Sigmoid colon (tissue), 6 donors: ENCODE measurements at regions not wholly inside any gene's neighbourhood (a gene's known extent, or its start where the extent isn't known, plus 50 kb on each side); places are given as distances from the start of the nearest gene placed in this dataset.
"Not testable (repeated sequence)": the region's sequence is repeated elsewhere in the genome, so short reads cannot be mapped to it uniquely, and the experiment has no call there.

Source experiments
- DNase-seq: peaks from one replicate; pipeline ENCODE4 v3.0.0-alpha.2; 2019
- H3K27ac ChIP-seq, 4 donors: fragments of 200-600 bp; sonication (generic); one replicate each; pipeline ENCODE4 v1.5.1; 2016 to 2019; ENCODE audit warnings: mild to moderate bottlenecking in 1 of 4
- H3K27me3 ChIP-seq, 3 donors: fragments of 200-600 bp; sonication (generic); one replicate each; pipeline ENCODE4 v1.5.1; 2019; ENCODE audit warnings: mild to moderate bottlenecking in 1 of 3
- H3K36me3 ChIP-seq, 4 donors: fragments of 200-600 bp; sonication (generic); one replicate each; pipeline ENCODE4 v1.5.1; 2016 to 2019
- H3K4me1 ChIP-seq, 4 donors: fragments of 200-600 bp; sonication (generic); one replicate each; pipeline ENCODE4 v1.5.1; 2017 to 2019
- H3K4me3 ChIP-seq, 4 donors: fragments of 200-600 bp; sonication (generic); one replicate each; pipeline ENCODE4 v1.5.1; 2017 to 2019; ENCODE audit warnings: mild to moderate bottlenecking in 2 of 4, moderate library complexity in 1 of 4
- H3K9me3 ChIP-seq, 4 donors: fragments of 200-600 bp in 3 of 4; sonication (generic) in 3 of 4; one replicate each; pipeline versions ENCODE4 v1.5.1 to v1.6.1; 2013 to 2019
- CTCF ChIP-seq, 4 experiments: fragments of 450-650 bp in 3 of 4; fragments of 200-600 bp in 1 of 4; IDR thresholded peaks; one replicate each; pipeline ENCODE4 v1.5.1; 2016 to 2019; ENCODE audit warnings: antibody characterized with exemption in 4 of 4, mild to moderate bottlenecking in 3 of 4, moderate library complexity in 2 of 4
- EP300 ChIP-seq, 4 donors: sonication (generic); formaldehyde crosslinking; IDR thresholded peaks; one replicate each; pipeline ENCODE4 v1.6.1; 2017; ENCODE audit warnings: antibody characterized with exemption in 4 of 4
- POLR2A ChIP-seq, 2 donors: fragments of 450-650 bp; IDR thresholded peaks; one replicate each; pipeline ENCODE4 v1.6.1; 2016; ENCODE audit warnings: antibody characterized with exemption in 2 of 2, mild to moderate bottlenecking in 2 of 2, moderate library complexity in 2 of 2
- POLR2AphosphoS5 ChIP-seq, 4 donors: sonication (generic); formaldehyde crosslinking; IDR thresholded peaks; one replicate each; pipeline ENCODE4 v1.6.1; 2017; ENCODE audit warnings: antibody characterized with exemption in 4 of 4
- WGBS, 2 donors: extraction: QIAGEN DNeasy Blood & Tissue Kit; methylation state at CpG; one replicate each; pipeline ENCODE4 v1.1.7; 2013; 5-methylcytosine and 5-hydroxymethylcytosine counted together
- intact Hi-C: fragments of 100-400 bp; cut with DNase I; formaldehyde crosslinking; loops from one replicate; pipeline ENCODE4 v1.15.1; 2023
- donor health status: healthy with polysubstance abuse.
- donor health status: healthy.

- H3K4me1 ChIP-seq = no peaks in the 10 kb centered on the region
- intact Hi-C loops = no loop called here
- 27 to 35% methylated on average over 2 of the region's 2 CpGs for WGBS, 2 donors
- H3K27me3 ChIP-seq = no peaks in the 10 kb centered on the region
- H3K4me3 ChIP-seq = no peak overlapping the region
- H3K9me3 ChIP-seq = no peaks in the 10 kb centered on the region
- no peak for DNase-seq
- TF ChIP-seq POLR2AphosphoS5 (IDR thresholded peaks at IDR 0.05) = no peak
- no peak for TF ChIP-seq CTCF (IDR thresholded peaks at IDR 0.05)
- TF ChIP-seq POLR2A (IDR thresholded peaks at IDR 0.05) = no peak
- TF ChIP-seq EP300 (IDR thresholded peaks at IDR 0.05) = no peak
- no peak overlapping the region for H3K27ac ChIP-seq
- no peaks in the 10 kb centered on the region for H3K36me3 ChIP-seq
Measured at GRCh38 chr3:154904328-154904727, 175.8 kb upstream of the MME start.

GRCh38 chr3:154902495-154902894 is 177.6 kb upstream of the MME start:
- H3K4me3 ChIP-seq, H3K27ac ChIP-seq, DNase-seq, H3K27me3 ChIP-seq, H3K9me3 ChIP-seq, H3K36me3 ChIP-seq, H3K4me1 ChIP-seq, intact Hi-C loops: not testable (repeated sequence)

GRCh38 chr3:154901278-154901677 is 178.8 kb upstream of the MME start:
- H3K4me1 ChIP-seq = no peaks in the 10 kb centered on the region
- TF ChIP-seq EP300 (IDR thresholded peaks at IDR 0.05) (no peak), POLR2A (IDR thresholded peaks at IDR 0.05) (no peak), POLR2AphosphoS5 (IDR thresholded peaks at IDR 0.05) (no peak), CTCF (IDR thresholded peaks at IDR 0.05) (no peak)
- no peaks in the 10 kb centered on the region for H3K9me3 ChIP-seq
- no peak overlapping the region for H3K27ac ChIP-seq
- H3K36me3 ChIP-seq = no peaks in the 10 kb centered on the region
- intact Hi-C loops = no loop called here
- H3K27me3 ChIP-seq = no peaks in the 10 kb centered on the region
- DNase-seq = no peak
- 94 to 97% methylated on average over 2 of the region's 2 CpGs for WGBS, 2 donors
- no peak overlapping the region for H3K4me3 ChIP-seq

- intact Hi-C loops = no loop called here
- 92 to 96% methylated on average over 1 of the region's 1 CpG for WGBS, 2 donors
- H3K36me3 ChIP-seq = no peaks in the 10 kb centered on the region
- TF ChIP-seq CTCF (IDR thresholded peaks at IDR 0.05) (no peak), POLR2A (IDR thresholded peaks at IDR 0.05) (no peak), POLR2AphosphoS5 (IDR thresholded peaks at IDR 0.05) (no peak), EP300 (IDR thresholded peaks at IDR 0.05) (no peak)
- no peaks in the 10 kb centered on the region for H3K9me3 ChIP-seq
- no peak for DNase-seq
- no peaks in the 10 kb centered on the region for H3K27me3 ChIP-seq
- no peak overlapping the region for H3K4me3 ChIP-seq
- H3K4me1 ChIP-seq = no peaks in the 10 kb centered on the region
- H3K27ac ChIP-seq = no peak overlapping the region
Measured at GRCh38 chr3:154900816-154901215, 179.3 kb upstream of the MME start.

GRCh38 chr3:154898916-154899315 is 181.2 kb upstream of the MME start:
- intact Hi-C loops = no loop called here
- Histone ChIP-seq H3K27ac (no peak overlapping the region), H3K4me3 (no peak overlapping the region), H3K9me3 (no peaks in the 10 kb centered on the region), H3K4me1 (no peaks in the 10 kb centered on the region), H3K36me3 (no peaks in the 10 kb centered on the region), H3K27me3 (no peaks in the 10 kb centered on the region)
- WGBS, 2 donors = 37 to 73% methylated on average over 1 of the region's 1 CpG
- no peak for DNase-seq
- TF ChIP-seq POLR2A (IDR thresholded peaks at IDR 0.05) (no peak), POLR2AphosphoS5 (IDR thresholded peaks at IDR 0.05) (no peak)

- Histone ChIP-seq H3K27ac (no peak overlapping the region), H3K9me3 (no peaks in the 10 kb centered on the region), H3K4me3 (no peak overlapping the region), H3K4me1 (no peaks in the 10 kb centered on the region), H3K27me3 (no peaks in the 10 kb centered on the region), H3K36me3 (no peaks in the 10 kb centered on the region)
- TF ChIP-seq POLR2AphosphoS5 (IDR thresholded peaks at IDR 0.05) (no peak), CTCF (IDR thresholded peaks at IDR 0.05) (no peak), EP300 (IDR thresholded peaks at IDR 0.05) (no peak), POLR2A (IDR thresholded peaks at IDR 0.05) (no peak)
- intact Hi-C loops = no loop called here
- WGBS, 2 donors = 75 to 78% methylated on average over 3 of the region's 3 CpGs
- no peak for DNase-seq
Measured at GRCh38 chr3:154898443-154898842, 181.7 kb upstream of the MME start.
